HEK293T (cell line): ENCODE measurements at regions not wholly inside any gene's neighbourhood (a gene's known extent, or its start where the extent isn't known, plus 50 kb on each side); places are given as distances from the start of the nearest gene placed in this dataset.

ENCODE experiments used
- ARNT ChIP-seq: fragments of 450-650 bp; IDR thresholded peaks from 2 replicates; pipeline ENCODE4 v1.6.1; 2017; ENCODE audit warnings: mild to moderate bottlenecking
- BHLHE40 ChIP-seq: fragments of 450-650 bp; IDR thresholded peaks from 2 replicates; pipeline ENCODE4 v1.6.1; 2016; ENCODE audit warnings: mild to moderate bottlenecking, moderate library complexity, borderline replicate concordance
- CTBP1 ChIP-seq: fragments of 450-650 bp; IDR thresholded peaks from 2 replicates; pipeline ENCODE4 v1.6.1; 2016; ENCODE audit warnings: borderline replicate concordance
- ELF4 ChIP-seq: fragments of 450-650 bp; IDR thresholded peaks from 2 replicates; pipeline ENCODE4 v1.6.1; 2017; ENCODE audit warnings: antibody characterized with exemption
- FOXK2 ChIP-seq: fragments of 450-650 bp; IDR thresholded peaks from 2 replicates; pipeline ENCODE4 v1.6.1; 2016; ENCODE audit warnings: mild to moderate bottlenecking
- FOXM1 ChIP-seq: fragments of 450-650 bp; IDR thresholded peaks from 2 replicates; pipeline ENCODE4 v1.6.1; 2017; ENCODE audit warnings: mild to moderate bottlenecking, borderline replicate concordance
- HDGF ChIP-seq: fragments of 450-650 bp; IDR thresholded peaks from 2 replicates; pipeline ENCODE4 v1.6.1; 2017; ENCODE audit warnings: antibody characterized with exemption, borderline replicate concordance
- LEF1 ChIP-seq: fragments of 450-650 bp; IDR thresholded peaks from 2 replicates; pipeline ENCODE4 v1.6.1; 2017; ENCODE audit warnings: mild to moderate bottlenecking, borderline replicate concordance
- NFRKB ChIP-seq: fragments of 450-650 bp; IDR thresholded peaks from 2 replicates; pipeline ENCODE4 v1.6.1; 2016; ENCODE audit warnings: mild to moderate bottlenecking, moderate library complexity
- SP1 ChIP-seq: fragments of 450-650 bp; IDR thresholded peaks from 2 replicates; pipeline ENCODE4 v1.6.1; 2017
- SUZ12 ChIP-seq: fragments of 450-650 bp; IDR thresholded peaks from 2 replicates; pipeline ENCODE4 v1.6.1; 2016; ENCODE audit warnings: mild to moderate bottlenecking
- TARDBP ChIP-seq: fragments of 450-650 bp; IDR thresholded peaks from 2 replicates; pipeline ENCODE4 v1.6.1; 2016
- ZNF384 ChIP-seq: fragments of 450-650 bp; IDR thresholded peaks from 2 replicates; pipeline ENCODE4 v1.6.1; 2016
- TF ChIP-seq, protein P1 (sequence below): fragments of 450-650 bp; IDR thresholded peaks from 2 replicates; pipeline ENCODE4 v1.6.1; 2016

GRCh38 chr14:76551906-76552305 is 176.0 kb downstream of the ESRRB start:
- TF ChIP-seq ELF4 (no peak), BHLHE40 (no peak), SP1 (no peak), ZNF384 (no peak), TARDBP (no peak), SUZ12 (no peak), FOXK2 (no peak), LEF1 (no peak), NFRKB (no peak), FOXM1 (no peak), HDGF (no peak), CTBP1 (no peak), ARNT (no peak)
- TF ChIP-seq, protein P1, sequence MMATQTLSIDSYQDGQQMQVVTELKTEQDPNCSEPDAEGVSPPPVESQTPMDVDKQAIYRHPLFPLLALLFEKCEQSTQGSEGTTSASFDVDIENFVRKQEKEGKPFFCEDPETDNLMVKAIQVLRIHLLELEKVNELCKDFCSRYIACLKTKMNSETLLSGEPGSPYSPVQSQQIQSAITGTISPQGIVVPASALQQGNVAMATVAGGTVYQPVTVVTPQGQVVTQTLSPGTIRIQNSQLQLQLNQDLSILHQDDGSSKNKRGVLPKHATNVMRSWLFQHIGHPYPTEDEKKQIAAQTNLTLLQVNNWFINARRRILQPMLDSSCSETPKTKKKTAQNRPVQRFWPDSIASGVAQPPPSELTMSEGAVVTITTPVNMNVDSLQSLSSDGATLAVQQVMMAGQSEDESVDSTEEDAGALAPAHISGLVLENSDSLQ = no peak
